ENCODE measurements at regions not wholly inside any gene's neighbourhood (a gene's known extent, or its start where the extent isn't known, plus 50 kb on each side); places are given as distances from the start of the nearest gene placed in this dataset.

GRCh38 chr21:43347461-43348169 lies 79.3 kb downstream of the SIK1 start:
- peak overlapping the region in 1 of 3 donors; percentile 58 for H3K27ac ChIP-seq
- intact Hi-C loops (cut with DNase I): no loop called here

GRCh38 chr21:43346551-43346950 lies 80.4 kb downstream of the SIK1 start:
- Histone ChIP-seq H3K4me1 (peaks cover 0 to 10% (median 3%) of the 10 kb centered on the region in 4 donors), H3K36me3 (no peaks in the 10 kb centered on the region), H3K27ac (no peak overlapping the region), H3K27me3 (no peaks in the 10 kb centered on the region), H3K4me3 (no peak overlapping the region), H3K9me3 (no peaks in the 10 kb centered on the region)
- TF ChIP-seq POLR2A (IDR thresholded peaks at IDR 0.05): no peak
- TF ChIP-seq, protein P1, sequence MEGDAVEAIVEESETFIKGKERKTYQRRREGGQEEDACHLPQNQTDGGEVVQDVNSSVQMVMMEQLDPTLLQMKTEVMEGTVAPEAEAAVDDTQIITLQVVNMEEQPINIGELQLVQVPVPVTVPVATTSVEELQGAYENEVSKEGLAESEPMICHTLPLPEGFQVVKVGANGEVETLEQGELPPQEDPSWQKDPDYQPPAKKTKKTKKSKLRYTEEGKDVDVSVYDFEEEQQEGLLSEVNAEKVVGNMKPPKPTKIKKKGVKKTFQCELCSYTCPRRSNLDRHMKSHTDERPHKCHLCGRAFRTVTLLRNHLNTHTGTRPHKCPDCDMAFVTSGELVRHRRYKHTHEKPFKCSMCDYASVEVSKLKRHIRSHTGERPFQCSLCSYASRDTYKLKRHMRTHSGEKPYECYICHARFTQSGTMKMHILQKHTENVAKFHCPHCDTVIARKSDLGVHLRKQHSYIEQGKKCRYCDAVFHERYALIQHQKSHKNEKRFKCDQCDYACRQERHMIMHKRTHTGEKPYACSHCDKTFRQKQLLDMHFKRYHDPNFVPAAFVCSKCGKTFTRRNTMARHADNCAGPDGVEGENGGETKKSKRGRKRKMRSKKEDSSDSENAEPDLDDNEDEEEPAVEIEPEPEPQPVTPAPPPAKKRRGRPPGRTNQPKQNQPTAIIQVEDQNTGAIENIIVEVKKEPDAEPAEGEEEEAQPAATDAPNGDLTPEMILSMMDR (IDR thresholded peaks at IDR 0.05): no peak
- DNase-seq: no peak
- WGBS (ENCODE audit: insufficient coverage, low coverage, low lambda C conversion rate, missing lambda C conversion rate): no CpG with 5 or more reads among the region's 13 CpGs
- ATAC-seq: no peak
- intact Hi-C loops (cut with DNase I): no loop called here

More at GRCh38 chr21:43347461-43348169, 79.3 kb downstream of the SIK1 start:
- no peak for TF ChIP-seq POLR2A (IDR thresholded peaks at IDR 0.05)
- TF ChIP-seq, protein P1 (IDR thresholded peaks at IDR 0.05): no peak
- peaks cover 0 to 9% (median 3%) of the 10 kb centered on the region in 4 donors for H3K4me1 ChIP-seq
- H3K4me3 ChIP-seq: no peak overlapping the region
- no peaks in the 10 kb centered on the region for H3K9me3 ChIP-seq
- DNase-seq: no peak
- ATAC-seq: no peak
- H3K27me3 ChIP-seq: no peaks in the 10 kb centered on the region
- no peaks in the 10 kb centered on the region for H3K36me3 ChIP-seq
- whole genome bisulfite sequencing (ENCODE audit: insufficient coverage, low coverage, low lambda C conversion rate, missing lambda C conversion rate): 95% methylated on average over 3 of the region's 21 CpGs

DNA sequence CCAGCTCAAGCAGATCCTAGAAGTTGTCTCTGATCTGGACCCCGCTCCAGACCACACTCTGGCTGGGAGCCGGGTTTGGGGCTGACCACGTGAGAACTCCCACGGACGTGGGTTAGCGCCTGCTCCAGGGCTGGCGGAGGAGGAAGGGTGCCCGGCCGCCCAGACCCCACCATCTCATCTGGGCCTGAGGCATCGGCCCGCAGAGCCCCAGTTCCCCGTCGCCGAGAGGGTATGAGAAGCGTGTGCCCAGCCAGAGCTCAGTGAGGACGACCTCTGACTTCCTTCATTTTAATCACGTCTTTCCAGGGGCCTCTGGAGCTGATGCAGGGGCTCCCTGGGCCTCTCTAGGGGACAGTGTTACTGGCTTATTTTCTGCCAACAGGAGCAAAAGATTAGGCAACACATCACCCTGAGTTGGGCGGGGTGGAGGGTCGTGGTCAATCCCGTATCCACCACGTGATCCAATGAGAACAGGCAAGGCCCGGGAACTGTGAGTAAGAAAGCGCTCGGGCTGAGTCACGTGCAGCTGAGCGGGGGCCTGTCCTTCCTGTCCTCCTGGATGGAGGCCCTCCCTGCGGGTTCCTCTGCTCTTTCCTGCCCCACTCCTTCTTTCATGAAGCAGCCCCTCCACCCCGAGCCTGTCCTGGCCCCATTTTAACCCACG lies 81.1 kb downstream of the SIK1 start:
- Histone ChIP-seq H3K4me3 (no peak overlapping the region), H3K36me3 (no peaks in the 10 kb centered on the region), H3K27me3 (no peaks in the 10 kb centered on the region), H3K27ac (no peak overlapping the region), H3K4me1 (peaks cover 0 to 10% (median 3%) of the 10 kb centered on the region in 4 donors), H3K9me3 (no peaks in the 10 kb centered on the region)
- ATAC-seq: peak in 2 of 4 donors; percentile 3 to 21
- peak in 1 of 3 donors; percentile 64 for DNase-seq
- 60% methylated on average over 4 of the region's 29 CpGs for WGBS (ENCODE audit: insufficient coverage, low coverage, low lambda C conversion rate, missing lambda C conversion rate)
- TF ChIP-seq, protein P1 (IDR thresholded peaks at IDR 0.05): no peak
- no peak for TF ChIP-seq POLR2A (IDR thresholded peaks at IDR 0.05)
- intact Hi-C loops (cut with DNase I): no loop called here

- WGBS (ENCODE audit: insufficient coverage, low coverage, low lambda C conversion rate, missing lambda C conversion rate): 90% methylated on average over 12 of the region's 31 CpGs
- intact Hi-C loops (cut with DNase I): no loop called here
- H3K4me1 ChIP-seq: peaks cover 0 to 10% (median 3%) of the 10 kb centered on the region in 4 donors
These were observed 81.7 kb downstream of the SIK1 start for GRCh38 chr21:43345046-43345745.

More at GRCh38 chr21:43345046-43345745, 81.7 kb downstream of the SIK1 start:
- Histone ChIP-seq H3K4me3 (no peak overlapping the region), H3K27ac (no peak overlapping the region), H3K36me3 (no peaks in the 10 kb centered on the region), H3K27me3 (no peaks in the 10 kb centered on the region), H3K9me3 (no peaks in the 10 kb centered on the region)
- no peak for TF ChIP-seq POLR2A (IDR thresholded peaks at IDR 0.05)
- TF ChIP-seq, protein P1 (IDR thresholded peaks at IDR 0.05): no peak
- no peak for ATAC-seq
- DNase-seq: no peak
